HEK293 (cell line): ENCODE measurements at regions not wholly inside any gene's neighbourhood (a gene's known extent, or its start where the extent isn't known, plus 50 kb on each side); places are given as distances from the start of the nearest gene placed in this dataset.

Experiments used
- KLF8 ChIP-seq: fragments of 450-650 bp; formaldehyde crosslinking; IDR thresholded peaks from 2 replicates; pipeline ENCODE4 v1.5.1; 2016; ENCODE audit warnings: missing biosample characterization, missing genetic modification characterization
- KLF9 ChIP-seq: fragments of 450-650 bp; formaldehyde crosslinking; IDR thresholded peaks from 2 replicates; pipeline ENCODE4 v1.5.1; 2016; ENCODE audit warnings: missing biosample characterization, missing genetic modification characterization, low read depth
- ZNF24 ChIP-seq: fragments of 450-650 bp; formaldehyde crosslinking; IDR thresholded peaks from 2 replicates; pipeline ENCODE4 v1.5.1; 2016; ENCODE audit warnings: missing biosample characterization, missing genetic modification characterization
- TF ChIP-seq, protein P1 (sequence below): fragments of 450-650 bp; formaldehyde crosslinking; IDR thresholded peaks from 2 replicates; pipeline ENCODE4 v1.5.1; 2016; ENCODE audit warnings: missing biosample characterization, missing genetic modification characterization
- TF ChIP-seq, protein P2 (sequence below): fragments of 450-650 bp; formaldehyde crosslinking; IDR thresholded peaks from 2 replicates; pipeline ENCODE4 v1.5.1; 2016; ENCODE audit warnings: missing biosample characterization, missing genetic modification characterization

DNA sequence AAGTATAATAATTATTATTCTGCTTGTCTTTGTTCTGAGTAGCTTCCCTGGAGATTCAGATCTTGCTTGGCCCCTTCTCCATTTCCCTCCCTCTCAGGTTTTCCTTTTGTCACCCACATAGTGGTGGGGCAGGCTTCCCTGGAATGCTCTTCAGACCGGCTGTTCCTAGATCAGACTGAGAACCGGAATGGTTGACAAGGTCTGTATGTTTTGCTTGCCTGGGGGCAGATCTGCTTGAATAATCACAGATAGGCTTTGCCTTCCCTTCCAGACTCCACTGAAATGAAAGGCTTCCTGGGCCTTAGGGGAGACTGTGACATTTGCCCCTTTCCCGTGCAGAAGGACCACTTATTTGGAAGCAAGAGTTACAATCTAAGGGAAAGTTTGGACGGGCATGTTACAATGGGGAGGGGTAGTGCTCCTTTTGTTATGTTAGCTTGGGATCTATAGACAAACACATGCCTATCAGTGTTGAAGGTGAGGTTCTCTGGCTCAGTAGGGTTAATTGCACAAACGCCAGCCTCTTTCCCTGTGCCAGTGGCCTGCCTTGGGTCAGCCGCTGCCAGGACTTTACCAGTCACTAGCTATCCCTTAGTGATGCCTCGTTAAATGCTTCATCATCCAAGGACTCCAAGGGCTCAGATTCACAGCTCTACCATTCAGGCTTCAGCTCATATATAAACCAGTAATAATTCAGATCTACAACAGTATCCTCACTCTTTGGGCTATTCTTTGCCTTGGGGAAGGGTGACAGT lies 178.6 kb downstream of the SNAPC1 start:
- TF ChIP-seq, protein P1, sequence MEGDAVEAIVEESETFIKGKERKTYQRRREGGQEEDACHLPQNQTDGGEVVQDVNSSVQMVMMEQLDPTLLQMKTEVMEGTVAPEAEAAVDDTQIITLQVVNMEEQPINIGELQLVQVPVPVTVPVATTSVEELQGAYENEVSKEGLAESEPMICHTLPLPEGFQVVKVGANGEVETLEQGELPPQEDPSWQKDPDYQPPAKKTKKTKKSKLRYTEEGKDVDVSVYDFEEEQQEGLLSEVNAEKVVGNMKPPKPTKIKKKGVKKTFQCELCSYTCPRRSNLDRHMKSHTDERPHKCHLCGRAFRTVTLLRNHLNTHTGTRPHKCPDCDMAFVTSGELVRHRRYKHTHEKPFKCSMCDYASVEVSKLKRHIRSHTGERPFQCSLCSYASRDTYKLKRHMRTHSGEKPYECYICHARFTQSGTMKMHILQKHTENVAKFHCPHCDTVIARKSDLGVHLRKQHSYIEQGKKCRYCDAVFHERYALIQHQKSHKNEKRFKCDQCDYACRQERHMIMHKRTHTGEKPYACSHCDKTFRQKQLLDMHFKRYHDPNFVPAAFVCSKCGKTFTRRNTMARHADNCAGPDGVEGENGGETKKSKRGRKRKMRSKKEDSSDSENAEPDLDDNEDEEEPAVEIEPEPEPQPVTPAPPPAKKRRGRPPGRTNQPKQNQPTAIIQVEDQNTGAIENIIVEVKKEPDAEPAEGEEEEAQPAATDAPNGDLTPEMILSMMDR: no peak
- TF ChIP-seq, protein P2, sequence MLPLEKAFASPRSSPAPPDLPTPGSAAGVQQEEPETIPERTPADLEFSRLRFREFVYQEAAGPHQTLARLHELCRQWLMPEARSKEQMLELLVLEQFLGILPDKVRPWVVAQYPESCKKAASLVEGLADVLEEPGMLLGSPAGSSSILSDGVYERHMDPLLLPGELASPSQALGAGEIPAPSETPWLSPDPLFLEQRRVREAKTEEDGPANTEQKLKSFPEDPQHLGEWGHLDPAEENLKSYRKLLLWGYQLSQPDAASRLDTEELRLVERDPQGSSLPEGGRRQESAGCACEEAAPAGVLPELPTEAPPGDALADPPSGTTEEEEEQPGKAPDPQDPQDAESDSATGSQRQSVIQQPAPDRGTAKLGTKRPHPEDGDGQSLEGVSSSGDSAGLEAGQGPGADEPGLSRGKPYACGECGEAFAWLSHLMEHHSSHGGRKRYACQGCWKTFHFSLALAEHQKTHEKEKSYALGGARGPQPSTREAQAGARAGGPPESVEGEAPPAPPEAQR (tag by site-specific recombination): no peak
- TF ChIP-seq KLF8 (tag by site-specific recombination) (no peak), ZNF24 (tag by site-specific recombination) (no peak), KLF9 (tag by site-specific recombination) (no peak)
